DND-41 (cell line): ENCODE measurements at regions not wholly inside any gene's neighbourhood (a gene's known extent, or its start where the extent isn't known, plus 50 kb on each side); places are given as distances from the start of the nearest gene placed in this dataset.

Experiments
- ATAC-seq: fragments of 200-7000 bp; cut with Tn5 transposase; 3 replicates; pipeline ENCODE4 v1.9.1; 2021; ENCODE audit warnings: low read depth; ENCODE audit not compliant: insufficient read depth
- DNase-seq: peaks from one replicate; pipeline ENCODE4 v3.0.0-alpha.2; 2020
- H2AFZ ChIP-seq: 2 replicates; pipeline ENCODE4 v1.6.0; 2012; ENCODE audit warnings: low read depth, low read length
- H3K27ac ChIP-seq: 2 replicates; pipeline ENCODE4 v1.5.1; 2012; ENCODE audit warnings: low read length, inconsistent platforms
- H3K27me3 ChIP-seq: fragments of 200-600 bp; sonication (generic); 2 replicates; pipeline ENCODE4 v1.6.0; 2012; ENCODE audit warnings: low read length, mild to moderate bottlenecking, inconsistent platforms; ENCODE audit not compliant: insufficient read depth, poor library complexity
- H3K36me3 ChIP-seq: 2 replicates; pipeline ENCODE4 v1.5.1; 2012; ENCODE audit warnings: low read length, inconsistent platforms; ENCODE audit not compliant: insufficient read depth
- H3K4me1 ChIP-seq: 2 replicates; pipeline ENCODE4 v1.5.1; 2012; ENCODE audit warnings: mild to moderate bottlenecking, low read length; ENCODE audit not compliant: insufficient read depth
- H3K4me2 ChIP-seq: 2 replicates; pipeline ENCODE4 v1.6.0; 2012; ENCODE audit warnings: mild to moderate bottlenecking, moderate library complexity, low read length, inconsistent platforms; ENCODE audit not compliant: insufficient read depth
- H3K4me3 ChIP-seq, 2 experiments: fragments of 200-600 bp in 1 of 2; shearing (Covaris generic) in 1 of 2; 2 replicates each; pipeline ENCODE4 v1.5.1; 2012 to 2016; ENCODE audit warnings: inconsistent platforms in 2 of 2, low read length in 2 of 2, mild to moderate bottlenecking in 2 of 2, low read depth in 1 of 2, moderate library complexity in 1 of 2
- H3K79me2 ChIP-seq: 2 replicates; pipeline ENCODE4 v1.6.0; 2012; ENCODE audit warnings: low read length, inconsistent platforms; ENCODE audit not compliant: insufficient read depth
- H3K9ac ChIP-seq: 2 replicates; pipeline ENCODE4 v1.6.0; 2012; ENCODE audit warnings: low read depth, mild to moderate bottlenecking, inconsistent platforms, low read length, moderate library complexity
- H3K9me3 ChIP-seq: 2 replicates; pipeline ENCODE4 v1.5.1; 2012; ENCODE audit warnings: low read length, moderate library complexity, mild to moderate bottlenecking, inconsistent platforms; ENCODE audit not compliant: insufficient read depth, severe bottlenecking
- H4K20me1 ChIP-seq: 2 replicates; pipeline ENCODE4 v1.6.0; 2012; ENCODE audit warnings: low read length; ENCODE audit not compliant: insufficient read depth
- EZH2 ChIP-seq: IDR thresholded peaks from 3 replicates; pipeline ENCODE4 v1.6.1; 2012; ENCODE audit warnings: borderline replicate concordance, low read depth, mild to moderate bottlenecking, moderate library complexity, low read length, inconsistent platforms; ENCODE audit not compliant: severe bottlenecking
- TF ChIP-seq, protein P1 (sequence below): IDR thresholded peaks from 2 replicates; pipeline ENCODE4 v1.5.1; 2012; ENCODE audit warnings: borderline replicate concordance, low read length, moderate library complexity, mild to moderate bottlenecking; ENCODE audit not compliant: poor library complexity, severe bottlenecking; ENCODE audit errors: extremely low read depth

DNA sequence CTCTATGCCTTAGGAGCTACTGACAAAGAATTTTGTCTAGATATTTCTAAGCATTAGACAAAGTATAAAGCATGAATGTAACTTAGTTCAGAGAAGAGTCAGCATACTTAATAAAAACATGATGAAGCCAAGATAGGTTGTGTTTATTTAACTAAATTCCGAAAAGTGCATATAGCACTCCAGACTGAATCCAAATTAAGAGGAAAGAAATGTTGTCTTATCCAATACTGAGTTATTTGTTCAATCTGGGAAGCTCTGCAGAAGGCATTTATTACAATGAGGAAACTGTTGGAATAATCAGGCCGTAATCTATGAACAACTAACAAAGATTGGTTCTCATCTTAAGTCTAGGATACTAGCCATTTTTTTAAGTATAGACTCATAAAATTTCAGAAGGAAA lies 100.2 kb downstream of the TNFSF18 start:
- DNase-seq: no peak
- Histone ChIP-seq H3K9me3 (no peaks in the 10 kb centered on the region), H3K27me3 (no peaks in the 10 kb centered on the region), H2AFZ (no peak overlapping the region), H3K79me2 (no peaks in the 10 kb centered on the region), H3K27ac (no peak overlapping the region), H3K4me1 (peaks cover 33% of the 10 kb centered on the region), H3K36me3 (no peaks in the 10 kb centered on the region), H4K20me1 (no peaks in the 10 kb centered on the region), H3K4me3 (no peak overlapping the region), H3K4me2 (no peak overlapping the region), H3K9ac (no peak overlapping the region)
- TF ChIP-seq EZH2: no peak
- TF ChIP-seq, protein P1, sequence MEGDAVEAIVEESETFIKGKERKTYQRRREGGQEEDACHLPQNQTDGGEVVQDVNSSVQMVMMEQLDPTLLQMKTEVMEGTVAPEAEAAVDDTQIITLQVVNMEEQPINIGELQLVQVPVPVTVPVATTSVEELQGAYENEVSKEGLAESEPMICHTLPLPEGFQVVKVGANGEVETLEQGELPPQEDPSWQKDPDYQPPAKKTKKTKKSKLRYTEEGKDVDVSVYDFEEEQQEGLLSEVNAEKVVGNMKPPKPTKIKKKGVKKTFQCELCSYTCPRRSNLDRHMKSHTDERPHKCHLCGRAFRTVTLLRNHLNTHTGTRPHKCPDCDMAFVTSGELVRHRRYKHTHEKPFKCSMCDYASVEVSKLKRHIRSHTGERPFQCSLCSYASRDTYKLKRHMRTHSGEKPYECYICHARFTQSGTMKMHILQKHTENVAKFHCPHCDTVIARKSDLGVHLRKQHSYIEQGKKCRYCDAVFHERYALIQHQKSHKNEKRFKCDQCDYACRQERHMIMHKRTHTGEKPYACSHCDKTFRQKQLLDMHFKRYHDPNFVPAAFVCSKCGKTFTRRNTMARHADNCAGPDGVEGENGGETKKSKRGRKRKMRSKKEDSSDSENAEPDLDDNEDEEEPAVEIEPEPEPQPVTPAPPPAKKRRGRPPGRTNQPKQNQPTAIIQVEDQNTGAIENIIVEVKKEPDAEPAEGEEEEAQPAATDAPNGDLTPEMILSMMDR: no peak
- ATAC-seq: no peak

DNA sequence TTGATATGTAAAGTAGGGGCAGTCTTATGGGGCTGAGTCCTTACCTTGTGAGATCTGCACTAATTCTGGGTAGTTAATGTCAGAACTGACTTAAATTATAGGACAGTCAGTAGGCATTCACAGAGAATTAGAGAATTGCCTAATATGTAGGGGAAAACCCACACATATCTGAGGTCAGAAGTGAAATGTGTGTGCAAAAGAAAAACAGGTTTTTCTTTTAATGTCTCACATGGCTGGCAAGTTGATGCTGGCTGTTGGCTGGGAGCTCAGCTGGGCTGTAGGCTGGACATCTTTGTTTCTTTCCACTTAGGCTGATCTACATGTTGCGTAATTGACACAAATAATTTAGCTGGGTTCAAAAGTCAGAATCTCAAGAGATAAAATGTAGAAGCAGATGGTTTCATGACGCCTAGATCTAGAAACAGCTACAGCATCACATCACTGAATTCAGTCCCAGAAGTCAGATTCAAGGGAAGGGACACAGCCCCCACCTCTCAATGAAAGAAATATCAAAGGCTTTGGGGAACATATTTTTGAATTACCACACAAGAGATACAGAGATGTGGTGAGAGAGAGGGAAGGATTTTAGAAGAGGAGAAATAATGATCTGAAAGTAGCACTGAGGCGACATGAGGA lies 98.9 kb downstream of the TNFSF18 start:
- Histone ChIP-seq H3K79me2 (no peaks in the 10 kb centered on the region), H3K27me3 (no peaks in the 10 kb centered on the region), H3K9me3 (no peaks in the 10 kb centered on the region), H2AFZ (no peak overlapping the region), H3K4me3 (no peak overlapping the region), H3K4me2 (no peak overlapping the region), H3K4me1 (peaks cover 26% of the 10 kb centered on the region), H3K27ac (no peak overlapping the region), H4K20me1 (no peaks in the 10 kb centered on the region), H3K36me3 (no peaks in the 10 kb centered on the region), H3K9ac (no peak overlapping the region)
- ATAC-seq (no peak), DNase-seq (no peak)
- TF ChIP-seq EZH2: no peak
- TF ChIP-seq, protein P1: no peak

DNA sequence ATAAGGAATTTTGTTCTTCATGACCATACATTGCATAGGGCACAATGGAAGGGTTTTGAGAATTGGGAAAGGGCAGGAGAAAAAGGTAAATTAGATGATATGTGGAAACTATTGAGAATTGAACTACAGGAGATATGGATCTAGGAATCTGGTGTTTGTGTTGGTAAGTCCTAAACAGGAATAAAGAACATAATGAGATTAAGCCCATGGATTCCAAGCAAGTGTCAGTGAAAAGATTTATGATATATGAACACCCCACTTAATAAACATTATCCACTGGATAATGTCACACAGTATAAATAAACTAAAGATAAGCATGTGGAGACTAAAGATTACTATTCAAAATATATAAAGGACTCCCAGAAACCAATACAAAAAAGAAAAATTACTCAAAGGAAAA lies 98.2 kb downstream of the TNFSF18 start:
- H3K27ac ChIP-seq: no peak overlapping the region
- peaks cover 19% of the 10 kb centered on the region for H3K4me1 ChIP-seq
- no peak overlapping the region for H2AFZ ChIP-seq
- no peak overlapping the region for H3K4me2 ChIP-seq
- no peaks in the 10 kb centered on the region for H4K20me1 ChIP-seq
- no peaks in the 10 kb centered on the region for H3K79me2 ChIP-seq
- ATAC-seq (no peak), DNase-seq (no peak)
- no peaks in the 10 kb centered on the region for H3K36me3 ChIP-seq
- TF ChIP-seq, protein P1: no peak
- TF ChIP-seq EZH2: no peak
- no peak overlapping the region for H3K9ac ChIP-seq
- H3K27me3 ChIP-seq: no peaks in the 10 kb centered on the region
- H3K9me3 ChIP-seq: no peaks in the 10 kb centered on the region
- no peak overlapping the region for H3K4me3 ChIP-seq
